Neural cell (in vitro differentiated cells): ENCODE measurements at regions not wholly inside any gene's neighbourhood (a gene's known extent, or its start where the extent isn't known, plus 50 kb on each side); places are given as distances from the start of the nearest gene placed in this dataset.

Experiments used
- H2AFZ ChIP-seq: fragments of 200-600, 300-800 bp; sonication (generic), shearing (Covaris generic); 2 replicates; pipeline ENCODE4 v1.6.0; 2014; ENCODE audit warnings: low read depth, mild to moderate bottlenecking, antibody characterized with exemption, low read length, moderate library complexity
- H3F3A ChIP-seq: fragments of 200-600 bp; shearing (Covaris generic); 2 replicates; pipeline ENCODE4 v1.6.1; 2016; ENCODE audit warnings: mild to moderate bottlenecking, moderate library complexity, mixed read lengths, antibody characterized with exemption, low read length; ENCODE audit not compliant: insufficient read depth, poor library complexity, severe bottlenecking
- H3K27ac ChIP-seq: fragments of 200-600, 300-800 bp; sonication (generic), shearing (Covaris generic); 2 replicates; pipeline ENCODE4 v1.5.1; 2014; ENCODE audit warnings: mild to moderate bottlenecking, low read length, moderate library complexity
- H3K27me3 ChIP-seq: fragments of 300-800, 200-600 bp; sonication (generic), shearing (Covaris generic); 2 replicates; pipeline ENCODE4 v1.6.0; 2014; ENCODE audit warnings: mild to moderate bottlenecking, low read depth, low read length, moderate library complexity; ENCODE audit not compliant: insufficient read depth
- H3K36me3 ChIP-seq: fragments of 300-800, 200-600 bp; sonication (generic), shearing (Covaris generic); 2 replicates; pipeline ENCODE4 v1.5.1; 2014; ENCODE audit warnings: mild to moderate bottlenecking, antibody characterized with exemption, low read length, moderate library complexity; ENCODE audit not compliant: insufficient read depth
- H3K4me2 ChIP-seq: fragments of 300-800, 200-600 bp; sonication (generic), shearing (Covaris generic); 2 replicates; pipeline ENCODE4 v1.6.0; 2014; ENCODE audit warnings: mild to moderate bottlenecking, low read length
- H3K4me3 ChIP-seq: fragments of 300-800, 200-600 bp; sonication (generic), shearing (Covaris generic); 2 replicates; pipeline ENCODE4 v1.5.1; 2014; ENCODE audit warnings: mild to moderate bottlenecking, low read length, moderate library complexity
- H3K79me2 ChIP-seq: fragments of 200-600 bp; shearing (Covaris generic); replicated peaks from 2 replicates; pipeline ENCODE4 v1.6.0; 2014; ENCODE audit warnings: mild to moderate bottlenecking, low read length, moderate library complexity; ENCODE audit not compliant: insufficient read depth
- H3K9ac ChIP-seq: fragments of 300-800, 200-600 bp; sonication (generic), shearing (Covaris generic); 2 replicates; pipeline ENCODE4 v1.6.1; 2016; ENCODE audit warnings: mild to moderate bottlenecking, low read length, mixed read lengths
- H3K9me2 ChIP-seq: fragments of 200-600 bp; shearing (Covaris generic); 2 replicates; pipeline ENCODE4 v1.6.1; 2016; ENCODE audit warnings: mild to moderate bottlenecking, low read length, mixed read lengths; ENCODE audit not compliant: insufficient read depth
- H3K9me3 ChIP-seq: fragments of 200-600, 300-800 bp; sonication (generic), shearing (Covaris generic); 2 replicates; pipeline ENCODE4 v1.6.1; 2016; ENCODE audit warnings: mild to moderate bottlenecking, mixed run types, low read length, moderate library complexity, mixed read lengths
- H4K20me1 ChIP-seq: fragments of 200-600 bp; shearing (Covaris generic); 2 replicates; pipeline ENCODE4 v1.6.1; 2016; ENCODE audit warnings: mild to moderate bottlenecking, mixed run types; ENCODE audit not compliant: insufficient read depth
- EP300 ChIP-seq: fragments of 450-650 bp; conservative IDR thresholded peaks from 2 replicates; pipeline ENCODE4 v1.6.1; 2014; ENCODE audit warnings: antibody characterized with exemption, mild to moderate bottlenecking, moderate library complexity; ENCODE audit not compliant: poor library complexity, severe bottlenecking
- EZH2 ChIP-seq: fragments of 200-600, 300-800 bp; shearing (Covaris generic), sonication (generic); IDR thresholded peaks from 2 replicates; pipeline ENCODE4 v1.6.1; 2014; ENCODE audit warnings: antibody characterized with exemption, low read length, borderline replicate concordance, mild to moderate bottlenecking; ENCODE audit not compliant: insufficient read depth, poor library complexity, severe bottlenecking
- MXI1 ChIP-seq: fragments of 450-650 bp; conservative IDR thresholded peaks from 2 replicates; pipeline ENCODE4 v1.6.1; 2014; ENCODE audit warnings: antibody characterized with exemption, mild to moderate bottlenecking; ENCODE audit not compliant: poor library complexity, severe bottlenecking
- POLR2AphosphoS5 ChIP-seq: IDR thresholded peaks from 2 replicates; pipeline ENCODE4 v1.6.1; 2012
- RAD21 ChIP-seq: fragments of 450-650 bp; conservative IDR thresholded peaks from 2 replicates; pipeline ENCODE4 v1.6.1; 2014; ENCODE audit warnings: antibody characterized with exemption, mild to moderate bottlenecking, moderate library complexity
- SMC3 ChIP-seq: fragments of 450-650 bp; conservative IDR thresholded peaks from 2 replicates; pipeline ENCODE4 v1.6.1; 2014; ENCODE audit warnings: antibody characterized with exemption, mild to moderate bottlenecking, moderate library complexity; ENCODE audit not compliant: poor library complexity
- TAF1 ChIP-seq: IDR thresholded peaks from 2 replicates; pipeline ENCODE4 v1.6.1; 2012; ENCODE audit warnings: low read depth
- TF ChIP-seq, protein P1 (sequence below): fragments of 450-650 bp; IDR thresholded peaks from 2 replicates; pipeline ENCODE4 v1.5.1; 2014; ENCODE audit warnings: antibody characterized with exemption, mild to moderate bottlenecking, moderate library complexity; ENCODE audit not compliant: poor library complexity, severe bottlenecking
- TF ChIP-seq, protein P2 (sequence below): IDR thresholded peaks from 2 replicates; pipeline ENCODE4 v1.6.1; 2012; ENCODE audit warnings: borderline replicate concordance

GRCh38 chr5:130964231-130965202, 200.5 kb downstream of the HINT1 start:
- no peaks in the 10 kb centered on the region for H3K36me3 ChIP-seq
- TF ChIP-seq, protein P1, sequence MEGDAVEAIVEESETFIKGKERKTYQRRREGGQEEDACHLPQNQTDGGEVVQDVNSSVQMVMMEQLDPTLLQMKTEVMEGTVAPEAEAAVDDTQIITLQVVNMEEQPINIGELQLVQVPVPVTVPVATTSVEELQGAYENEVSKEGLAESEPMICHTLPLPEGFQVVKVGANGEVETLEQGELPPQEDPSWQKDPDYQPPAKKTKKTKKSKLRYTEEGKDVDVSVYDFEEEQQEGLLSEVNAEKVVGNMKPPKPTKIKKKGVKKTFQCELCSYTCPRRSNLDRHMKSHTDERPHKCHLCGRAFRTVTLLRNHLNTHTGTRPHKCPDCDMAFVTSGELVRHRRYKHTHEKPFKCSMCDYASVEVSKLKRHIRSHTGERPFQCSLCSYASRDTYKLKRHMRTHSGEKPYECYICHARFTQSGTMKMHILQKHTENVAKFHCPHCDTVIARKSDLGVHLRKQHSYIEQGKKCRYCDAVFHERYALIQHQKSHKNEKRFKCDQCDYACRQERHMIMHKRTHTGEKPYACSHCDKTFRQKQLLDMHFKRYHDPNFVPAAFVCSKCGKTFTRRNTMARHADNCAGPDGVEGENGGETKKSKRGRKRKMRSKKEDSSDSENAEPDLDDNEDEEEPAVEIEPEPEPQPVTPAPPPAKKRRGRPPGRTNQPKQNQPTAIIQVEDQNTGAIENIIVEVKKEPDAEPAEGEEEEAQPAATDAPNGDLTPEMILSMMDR, result no peak
- TF ChIP-seq, protein P2, sequence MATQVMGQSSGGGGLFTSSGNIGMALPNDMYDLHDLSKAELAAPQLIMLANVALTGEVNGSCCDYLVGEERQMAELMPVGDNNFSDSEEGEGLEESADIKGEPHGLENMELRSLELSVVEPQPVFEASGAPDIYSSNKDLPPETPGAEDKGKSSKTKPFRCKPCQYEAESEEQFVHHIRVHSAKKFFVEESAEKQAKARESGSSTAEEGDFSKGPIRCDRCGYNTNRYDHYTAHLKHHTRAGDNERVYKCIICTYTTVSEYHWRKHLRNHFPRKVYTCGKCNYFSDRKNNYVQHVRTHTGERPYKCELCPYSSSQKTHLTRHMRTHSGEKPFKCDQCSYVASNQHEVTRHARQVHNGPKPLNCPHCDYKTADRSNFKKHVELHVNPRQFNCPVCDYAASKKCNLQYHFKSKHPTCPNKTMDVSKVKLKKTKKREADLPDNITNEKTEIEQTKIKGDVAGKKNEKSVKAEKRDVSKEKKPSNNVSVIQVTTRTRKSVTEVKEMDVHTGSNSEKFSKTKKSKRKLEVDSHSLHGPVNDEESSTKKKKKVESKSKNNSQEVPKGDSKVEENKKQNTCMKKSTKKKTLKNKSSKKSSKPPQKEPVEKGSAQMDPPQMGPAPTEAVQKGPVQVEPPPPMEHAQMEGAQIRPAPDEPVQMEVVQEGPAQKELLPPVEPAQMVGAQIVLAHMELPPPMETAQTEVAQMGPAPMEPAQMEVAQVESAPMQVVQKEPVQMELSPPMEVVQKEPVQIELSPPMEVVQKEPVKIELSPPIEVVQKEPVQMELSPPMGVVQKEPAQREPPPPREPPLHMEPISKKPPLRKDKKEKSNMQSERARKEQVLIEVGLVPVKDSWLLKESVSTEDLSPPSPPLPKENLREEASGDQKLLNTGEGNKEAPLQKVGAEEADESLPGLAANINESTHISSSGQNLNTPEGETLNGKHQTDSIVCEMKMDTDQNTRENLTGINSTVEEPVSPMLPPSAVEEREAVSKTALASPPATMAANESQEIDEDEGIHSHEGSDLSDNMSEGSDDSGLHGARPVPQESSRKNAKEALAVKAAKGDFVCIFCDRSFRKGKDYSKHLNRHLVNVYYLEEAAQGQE, result no peak
- no peak for TF ChIP-seq TAF1
- no peak for TF ChIP-seq POLR2AphosphoS5
- no peak for TF ChIP-seq RAD21
- no peak for TF ChIP-seq SMC3
- TF ChIP-seq MXI1, result no peak
- no peak for TF ChIP-seq EZH2
- no peak for TF ChIP-seq EP300

DNA sequence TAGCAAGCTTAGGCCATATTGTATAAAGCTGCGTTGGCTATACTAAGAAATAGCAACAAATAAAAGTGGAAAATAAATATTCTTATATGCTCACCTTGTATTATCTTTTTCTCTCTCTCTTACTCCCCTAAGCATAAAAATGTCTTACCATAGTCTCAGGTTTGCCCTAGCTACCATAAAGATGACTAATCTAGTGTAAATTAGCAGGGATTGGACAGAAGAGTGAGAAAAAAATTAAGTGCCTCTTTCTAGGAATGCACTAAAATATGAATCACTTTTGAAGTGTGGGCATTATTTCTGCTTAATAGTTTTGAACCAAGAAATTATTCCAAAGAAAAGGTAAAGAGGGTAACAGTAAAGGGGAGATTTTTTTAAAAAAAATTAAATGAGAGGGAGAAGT, 201.3 kb downstream of the HINT1 start:
- Histone ChIP-seq H3K4me2 (no peak overlapping the region), H3K27ac (no peak overlapping the region), H3K9me3 (no peaks in the 10 kb centered on the region), H3K27me3 (no peaks in the 10 kb centered on the region), H3K9ac (no peak overlapping the region), H3K4me3 (no peak overlapping the region), H3K36me3 (no peaks in the 10 kb centered on the region), H4K20me1 (no peaks in the 10 kb centered on the region), H3K9me2 (no peaks in the 10 kb centered on the region), H3F3A (no peaks in the 10 kb centered on the region), H2AFZ (no peak overlapping the region), H3K79me2 (no peaks in the 10 kb centered on the region)
- TF ChIP-seq EZH2, result no peak
- TF ChIP-seq, protein P2, result no peak
- TF ChIP-seq MXI1, result no peak
- no peak for TF ChIP-seq POLR2AphosphoS5
- TF ChIP-seq, protein P1, result no peak
- no peak for TF ChIP-seq EP300
- TF ChIP-seq TAF1, result no peak
- TF ChIP-seq SMC3, result no peak
- TF ChIP-seq RAD21, result no peak

More at GRCh38 chr5:130964231-130965202, 200.5 kb downstream of the HINT1 start:
- H3K9me2 ChIP-seq, result no peaks in the 10 kb centered on the region
- H4K20me1 ChIP-seq, result no peaks in the 10 kb centered on the region
- no peak overlapping the region for H2AFZ ChIP-seq
- H3K27ac ChIP-seq, result no peak overlapping the region
- H3F3A ChIP-seq, result no peaks in the 10 kb centered on the region
- no peaks in the 10 kb centered on the region for H3K27me3 ChIP-seq
- no peaks in the 10 kb centered on the region for H3K79me2 ChIP-seq
- no peak overlapping the region for H3K9ac ChIP-seq
- no peaks in the 10 kb centered on the region for H3K9me3 ChIP-seq
- no peak overlapping the region for H3K4me2 ChIP-seq
- H3K4me3 ChIP-seq, result no peak overlapping the region
